HG02840 (cell line): ENCODE measurements at regions not wholly inside any gene's neighbourhood (a gene's known extent, or its start where the extent isn't known, plus 50 kb on each side); places are given as distances from the start of the nearest gene placed in this dataset.

Experiments
- ATAC-seq: cut with Tn5 transposase; IDR thresholded peaks from one replicate; pipeline ENCODE4 v1.9.1; 2021; ENCODE audit warnings: mild to moderate bottlenecking, moderate library complexity, moderate number of reproducible peaks; ENCODE audit not compliant: unreplicated experiment, low FRiP score

- ATAC-seq = no peak
Observed at GRCh38 chrX:5549512-5549911, 679.2 kb downstream of the NLGN4X start.

GRCh38 chrX:5537098-5537497 is 691.6 kb downstream of the NLGN4X start:
- no peak for ATAC-seq

GRCh38 chrX:5536261-5536660 is 692.4 kb downstream of the NLGN4X start:
- ATAC-seq = no peak

- no peak for ATAC-seq
Observed at GRCh38 chrX:5528057-5528456, 700.6 kb downstream of the NLGN4X start.

GRCh38 chrX:5526191-5526590 is 702.5 kb downstream of the NLGN4X start:
- ATAC-seq = no peak

- no peak for ATAC-seq
Observed at GRCh38 chrX:5490786-5491563, 737.7 kb downstream of the NLGN4X start.

- no peak for ATAC-seq
Observed at GRCh38 chrX:5474282-5474681, 754.4 kb downstream of the NLGN4X start.

GRCh38 chrX:5458300-5458842 is 770.3 kb downstream of the NLGN4X start:
- no peak for ATAC-seq

GRCh38 chrX:5449323-5449722 is 779.3 kb downstream of the NLGN4X start:
- ATAC-seq = no peak

GRCh38 chrX:5431823-5432222 is 796.8 kb downstream of the NLGN4X start:
- ATAC-seq = no peak

- ATAC-seq = no peak
Observed at GRCh38 chrX:5425119-5425518, 803.5 kb downstream of the NLGN4X start.

GRCh38 chrX:5417381-5417780 is 811.3 kb downstream of the NLGN4X start:
- ATAC-seq = no peak

- ATAC-seq = no peak
Observed at GRCh38 chrX:5415738-5416137, 812.9 kb downstream of the NLGN4X start.

- no peak for ATAC-seq
Observed at GRCh38 chrX:5409106-5409505, 819.6 kb downstream of the NLGN4X start.

- no peak for ATAC-seq
Observed at GRCh38 chrX:5402461-5402860, 826.2 kb downstream of the NLGN4X start.

- ATAC-seq = no peak
Observed at GRCh38 chrX:5399403-5399802, 829.3 kb downstream of the NLGN4X start.

- no peak for ATAC-seq
Observed at GRCh38 chrX:5397409-5397808, 831.3 kb downstream of the NLGN4X start.

GRCh38 chrX:5390376-5390775 is 838.3 kb downstream of the NLGN4X start:
- no peak for ATAC-seq

GRCh38 chrX:5388087-5388486 is 840.6 kb downstream of the NLGN4X start:
- no peak for ATAC-seq

GRCh38 chrX:5380426-5380825 is 848.2 kb downstream of the NLGN4X start:
- no peak for ATAC-seq

- no peak for ATAC-seq
Observed at GRCh38 chrX:5341902-5342301, 886.8 kb downstream of the NLGN4X start.

GRCh38 chrX:5337160-5337559 is 891.5 kb downstream of the NLGN4X start:
- no peak for ATAC-seq
